ENCODE measurements at regions not wholly inside any gene's neighbourhood (a gene's known extent, or its start where the extent isn't known, plus 50 kb on each side); places are given as distances from the start of the nearest gene placed in this dataset.

DNA sequence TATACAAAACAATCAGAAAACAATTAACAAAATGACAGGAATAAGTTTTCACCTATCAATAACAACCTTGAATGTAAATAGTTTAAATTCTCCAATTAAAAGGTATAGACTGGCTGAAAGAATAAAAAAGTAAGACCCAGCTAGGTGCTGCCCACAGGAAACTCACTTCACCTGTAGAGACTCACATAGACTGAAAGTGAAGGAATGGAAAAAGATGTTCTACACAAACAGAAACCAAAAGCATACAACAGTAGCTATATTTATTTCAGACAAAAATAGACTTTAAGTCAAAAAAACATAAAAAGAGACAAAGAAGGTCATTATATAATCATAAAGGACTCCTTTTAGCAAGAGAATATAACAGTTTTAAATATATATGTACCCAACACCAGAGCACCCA, 152.4 kb upstream of the PWP1 start:
- TF ChIP-seq CTCF (conservative IDR thresholded peaks at IDR 0.05; ENCODE audit: low read depth, low read length), result no peak
- TF ChIP-seq EZH2 (IDR thresholded peaks at IDR 0.05; ENCODE audit: low read length, unreplicated experiment), result no peak

Data from PC-3 (cell line).